Endothelial cell of umbilical vein (primary cell): ENCODE measurements at regions not wholly inside any gene's neighbourhood (a gene's known extent, or its start where the extent isn't known, plus 50 kb on each side); places are given as distances from the start of the nearest gene placed in this dataset.

Source experiments
- BruUV-seq: library from RNA; stranded (reverse); fragments of 400-500 nt; replicated peaks from 2 replicates; lab custom pipeline; 2021; lab: Mats Ljungman, UMichigan
- CTCF ChIA-PET: fragments of 300-600, 350-600 bp; sonication (Branson Sonifier 250); formaldehyde crosslinking; loops from one replicate; lab custom pipeline; 2021; ENCODE audit warnings: antibody characterized with exemption, inconsistent platforms; lab: Charles Lee
- POLR2A ChIA-PET: fragments of 300-600, 350-600 bp; sonication (Branson Sonifier 250); formaldehyde crosslinking; loops from one replicate; lab custom pipeline; 2021; ENCODE audit warnings: antibody characterized with exemption, inconsistent platforms; lab: Charles Lee
- DNase-seq: peaks from one replicate; pipeline ENCODE4 v3.0.0-alpha.2; 2011; ENCODE audit warnings: low read depth, low spot score
- FAIRE-seq: peaks from 2 replicates; lab custom pipeline; 2011; peaks lifted over from hg19 to GRCh38; lab: Jason Lieb, UNC
- H2AFZ ChIP-seq: 2 replicates; pipeline ENCODE4 v1.6.0; 2012; ENCODE audit warnings: low read depth, low read length, control low read depth, inconsistent platforms
- H3K27ac ChIP-seq: 2 replicates; pipeline ENCODE4 v1.5.1; 2011; ENCODE audit warnings: low read depth, mild to moderate bottlenecking, control low read depth, low read length, moderate library complexity; ENCODE audit not compliant: insufficient read depth
- H3K27me3 ChIP-seq, 2 experiments: 2 replicates each; pipeline versions ENCODE4 v1.6.0 to v1.6.1; 2011; ENCODE audit warnings: low read length in 2 of 2, mixed read lengths in 1 of 2; ENCODE audit not compliant: control insufficient read depth in 2 of 2, insufficient read depth in 2 of 2
- H3K36me3 ChIP-seq, 2 experiments: 2 replicates in 1 of 2; 3 replicates in 1 of 2; pipeline ENCODE4 v1.5.1; 2011; ENCODE audit warnings: low read length in 2 of 2, mild to moderate bottlenecking in 1 of 2, moderate library complexity in 1 of 2; ENCODE audit not compliant: control insufficient read depth in 2 of 2, insufficient read depth in 2 of 2; ENCODE audit errors: extremely low read depth in 1 of 2
- H3K4me1 ChIP-seq: 3 replicates; pipeline ENCODE4 v1.5.1; 2011; ENCODE audit warnings: mild to moderate bottlenecking, low read length; ENCODE audit not compliant: control insufficient read depth, insufficient read depth; ENCODE audit errors: extremely low read depth
- H3K4me2 ChIP-seq: 2 replicates; pipeline ENCODE4 v1.6.1; 2011; ENCODE audit warnings: low read length, control low read depth, mixed read lengths; ENCODE audit not compliant: insufficient read depth
- H3K4me3 ChIP-seq, 3 experiments: fragments of 200-600 bp in 1 of 3; sonication (generic), shearing (Covaris generic) in 1 of 3; replicated peaks in 1 of 3; 2 replicates each; pipeline ENCODE4 v1.5.1; 2011 to 2016; ENCODE audit warnings: control low read depth in 3 of 3, low read length in 3 of 3, mild to moderate bottlenecking in 2 of 3, inconsistent platforms in 1 of 3, low read depth in 1 of 3, moderate library complexity in 1 of 3; ENCODE audit not compliant: insufficient read depth in 1 of 3
- H3K79me2 ChIP-seq: 2 replicates; pipeline ENCODE4 v1.6.0; 2012; ENCODE audit warnings: low read length, inconsistent platforms; ENCODE audit not compliant: control insufficient read depth, insufficient read depth
- H3K9ac ChIP-seq: replicated peaks from 2 replicates; pipeline ENCODE3; 2011; ENCODE audit warnings: low read length, control low read depth; ENCODE audit not compliant: insufficient read depth; ENCODE audit errors: extremely low read depth
- H3K9me1 ChIP-seq: replicated peaks from 3 replicates; pipeline ENCODE4 v1.6.0; 2011; ENCODE audit warnings: mild to moderate bottlenecking, low read length; ENCODE audit not compliant: control insufficient read depth, insufficient read depth; ENCODE audit errors: extremely low read depth
- H3K9me3 ChIP-seq: replicated peaks from 2 replicates; pipeline ENCODE4 v1.5.1; 2012; ENCODE audit warnings: low read length, inconsistent platforms; ENCODE audit not compliant: control insufficient read depth, insufficient read depth
- H4K20me1 ChIP-seq: replicated peaks from 2 replicates; pipeline ENCODE3; 2011; ENCODE audit warnings: mild to moderate bottlenecking, low read length; ENCODE audit not compliant: control insufficient read depth, insufficient read depth; ENCODE audit errors: extremely low read depth
- CTCF ChIP-seq, 2 donors: IDR thresholded peaks; 1 replicate in 1 of 2; 2 replicates in 1 of 2; pipeline ENCODE4 v1.5.1; 2011; ENCODE audit warnings: low read length in 2 of 2, mild to moderate bottlenecking in 2 of 2, moderate library complexity in 2 of 2, control low read depth in 1 of 2, inconsistent platforms in 1 of 2, low read depth in 1 of 2; ENCODE audit not compliant: insufficient read depth in 1 of 2; ENCODE audit errors: extremely low read depth in 1 of 2
- EZH2 ChIP-seq: IDR thresholded peaks from 2 replicates; pipeline ENCODE4 v1.6.1; 2012; ENCODE audit warnings: borderline replicate concordance, low read depth, mild to moderate bottlenecking, moderate library complexity, low read length, inconsistent platforms; ENCODE audit not compliant: severe bottlenecking
- FOS ChIP-seq: IDR thresholded peaks from 2 replicates; pipeline ENCODE4 v1.6.1; 2011; ENCODE audit warnings: mild to moderate bottlenecking, low read length, moderate library complexity, borderline replicate concordance; ENCODE audit not compliant: insufficient read depth
- GATA2 ChIP-seq: IDR thresholded peaks from 2 replicates; pipeline ENCODE4 v1.7.0; 2011; ENCODE audit warnings: low read depth, mild to moderate bottlenecking, moderate library complexity, mixed read lengths, low read length; ENCODE audit not compliant: insufficient read length, insufficient read depth
- JUN ChIP-seq: IDR thresholded peaks from 2 replicates; pipeline ENCODE4 v1.6.1; 2011; ENCODE audit warnings: borderline replicate concordance, low read depth; ENCODE audit not compliant: insufficient read length, insufficient read depth
- MAX ChIP-seq: IDR thresholded peaks from 2 replicates; pipeline ENCODE4 v1.6.1; 2011; ENCODE audit not compliant: insufficient read depth, insufficient read length
- MYC ChIP-seq: IDR thresholded peaks from one replicate; pipeline ENCODE4 v1.6.1; 2011; ENCODE audit warnings: mild to moderate bottlenecking, low read depth, low read length
- POLR2A ChIP-seq: IDR thresholded peaks from 2 replicates; pipeline ENCODE4 v1.6.1; 2012; ENCODE audit warnings: low read depth, mild to moderate bottlenecking, control low read depth, low read length
- POLR2AphosphoS5 ChIP-seq: IDR thresholded peaks from 2 replicates; pipeline ENCODE4 v1.6.1; 2012; ENCODE audit warnings: low read depth, mild to moderate bottlenecking, control low read depth, low read length, moderate library complexity; ENCODE audit not compliant: insufficient read depth
- dilution Hi-C: fragments of 300-500 bp; cut with MboI; formaldehyde crosslinking; loops from one replicate; pipeline ENCODE4 v1.15.0; 2019; ENCODE audit warnings: low sequenced_read_pairs; ENCODE audit not compliant: extremely low pct_ligation_motif_present
- intact Hi-C: fragments of 100-400 bp; cut with micrococcal nuclease; formaldehyde crosslinking; loops from one replicate; pipeline ENCODE4 v1.10.0; 2022

- H3K9me1 ChIP-seq, result no peaks in the 10 kb centered on the region
- no peaks in the 10 kb centered on the region for H3K79me2 ChIP-seq
- no peak overlapping the region for H2AFZ ChIP-seq
- no peaks in the 10 kb centered on the region for H3K4me1 ChIP-seq
- no peaks in the 10 kb centered on the region for H3K27me3 ChIP-seq
- ChIA-PET POLR2A (no interaction called here), CTCF (interaction anchor here (1.5 kb wide), 1 partner anchor 10 kb away, joined by 3 read pairs; no protein-coding TSS in a partner anchor)
- no peaks in the 10 kb centered on the region for H3K9me3 ChIP-seq
- no peak overlapping the region for H3K4me3 ChIP-seq
- TF ChIP-seq EZH2, result no peak
- no peak for TF ChIP-seq GATA2
- TF ChIP-seq FOS, result no peak
- TF ChIP-seq MYC, result no peak
- no peak for TF ChIP-seq POLR2A
- TF ChIP-seq MAX, result no peak
- TF ChIP-seq JUN, result no peak
- no peak overlapping the region for H3K4me2 ChIP-seq
- no peaks in the 10 kb centered on the region for H3K36me3 ChIP-seq
- FAIRE-seq (no peak), DNase-seq (no peak)
- no peak overlapping the region for H3K9ac ChIP-seq
- H4K20me1 ChIP-seq, result no peaks in the 10 kb centered on the region
- dilution Hi-C loops (no loop called here), intact Hi-C loops (no loop called here)
- no TSS peak for BruUV-seq
- H3K27ac ChIP-seq, result no peak overlapping the region
Measured at GRCh38 chr10:53253221-53253620, 480.6 kb upstream of the MBL2 start.

- DNase-seq (no peak), FAIRE-seq (no peak)
- Histone ChIP-seq H3K4me1 (no peaks in the 10 kb centered on the region), H3K4me3 (no peak overlapping the region), H3K9me1 (no peaks in the 10 kb centered on the region), H3K9ac (no peak overlapping the region), H3K27me3 (no peaks in the 10 kb centered on the region), H3K4me2 (no peak overlapping the region), H3K27ac (no peak overlapping the region), H3K79me2 (no peaks in the 10 kb centered on the region), H4K20me1 (no peaks in the 10 kb centered on the region), H2AFZ (no peak overlapping the region), H3K36me3 (no peaks in the 10 kb centered on the region), H3K9me3 (no peaks in the 10 kb centered on the region)
- CTCF ChIA-PET, result interaction anchor here (1.0 kb wide), 1 partner anchor 28 kb away, joined by 3 read pairs; no protein-coding TSS in a partner anchor
- POLR2A ChIA-PET, result no interaction called here
- dilution Hi-C loops, result no loop called here
- no TSS peak for BruUV-seq
- intact Hi-C loops, result no loop called here
- TF ChIP-seq POLR2AphosphoS5 (no peak), MAX (no peak), POLR2A (no peak), FOS (no peak), EZH2 (no peak), JUN (no peak), MYC (no peak), CTCF (IDR thresholded peaks at IDR 0.05; ENCODE audit: extremely low read depth in 1 of 2, insufficient read depth in 1 of 2, low read depth in 1 of 2, low read length in 2 of 2) (no peak)
Measured at GRCh38 chr10:53239873-53240272, 467.3 kb upstream of the MBL2 start.
